Fibroblast of mammary gland (primary cell): ENCODE measurements at regions not wholly inside any gene's neighbourhood (a gene's known extent, or its start where the extent isn't known, plus 50 kb on each side); places are given as distances from the start of the nearest gene placed in this dataset.
A peak's percentile ranks its signal among the peaks of the same experiment; 100 is the strongest.
"Not testable (repeated sequence)": the region's sequence is repeated elsewhere in the genome, so short reads cannot be mapped to it uniquely, and the experiment has no call there.

Experiments used
- DNase-seq: peaks from one replicate; pipeline ENCODE4 v3.0.0-alpha.2; 2010; ENCODE audit warnings: low read depth
- H3K4me3 ChIP-seq: 2 replicates; pipeline ENCODE4 v1.5.1; 2011; ENCODE audit warnings: low read depth, mild to moderate bottlenecking, low read length, moderate library complexity; ENCODE audit not compliant: control insufficient read depth
- TF ChIP-seq, protein P1 (sequence below): conservative IDR thresholded peaks from 2 replicates; pipeline ENCODE4 v1.5.1; 2011; ENCODE audit warnings: low read depth, low read length, inconsistent platforms; ENCODE audit not compliant: control insufficient read depth, insufficient read depth

DNA sequence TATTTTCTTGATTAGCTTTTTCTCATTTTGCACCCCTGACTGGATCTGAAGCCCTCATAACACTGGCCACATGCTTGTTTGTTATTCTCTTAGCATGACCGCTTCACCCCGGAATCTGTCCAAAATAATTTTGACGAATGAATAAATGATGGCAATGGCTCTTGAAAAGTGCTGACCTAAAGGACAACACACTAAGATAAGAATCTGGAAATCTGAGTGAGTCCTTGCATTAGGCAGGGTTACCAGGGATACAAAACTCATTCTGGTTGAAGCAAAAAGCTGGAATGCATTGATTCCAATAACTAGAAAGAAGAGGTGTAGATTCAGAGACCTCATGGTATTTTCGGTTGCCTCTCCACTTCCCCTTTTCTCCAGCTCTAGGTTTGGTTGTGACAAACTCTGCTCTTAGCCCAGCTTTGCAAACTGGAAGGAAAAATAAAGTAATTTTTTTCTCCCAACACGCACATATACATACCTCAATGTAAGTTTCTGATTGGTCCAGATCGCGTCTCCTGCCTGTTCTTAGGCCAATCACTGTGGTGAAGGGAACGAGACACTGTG is 157.4 kb downstream of the SKIDA1 start:
- TF ChIP-seq, protein P1, sequence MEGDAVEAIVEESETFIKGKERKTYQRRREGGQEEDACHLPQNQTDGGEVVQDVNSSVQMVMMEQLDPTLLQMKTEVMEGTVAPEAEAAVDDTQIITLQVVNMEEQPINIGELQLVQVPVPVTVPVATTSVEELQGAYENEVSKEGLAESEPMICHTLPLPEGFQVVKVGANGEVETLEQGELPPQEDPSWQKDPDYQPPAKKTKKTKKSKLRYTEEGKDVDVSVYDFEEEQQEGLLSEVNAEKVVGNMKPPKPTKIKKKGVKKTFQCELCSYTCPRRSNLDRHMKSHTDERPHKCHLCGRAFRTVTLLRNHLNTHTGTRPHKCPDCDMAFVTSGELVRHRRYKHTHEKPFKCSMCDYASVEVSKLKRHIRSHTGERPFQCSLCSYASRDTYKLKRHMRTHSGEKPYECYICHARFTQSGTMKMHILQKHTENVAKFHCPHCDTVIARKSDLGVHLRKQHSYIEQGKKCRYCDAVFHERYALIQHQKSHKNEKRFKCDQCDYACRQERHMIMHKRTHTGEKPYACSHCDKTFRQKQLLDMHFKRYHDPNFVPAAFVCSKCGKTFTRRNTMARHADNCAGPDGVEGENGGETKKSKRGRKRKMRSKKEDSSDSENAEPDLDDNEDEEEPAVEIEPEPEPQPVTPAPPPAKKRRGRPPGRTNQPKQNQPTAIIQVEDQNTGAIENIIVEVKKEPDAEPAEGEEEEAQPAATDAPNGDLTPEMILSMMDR, result no peak
- DNase-seq, result no peak
- H3K4me3 ChIP-seq, result no peak overlapping the region

- not testable (repeated sequence) for H3K4me3 ChIP-seq
- peak; percentile 90 for DNase-seq
These were observed 159.4 kb downstream of the SKIDA1 start for GRCh38 chr10:21366108-21366507.

GRCh38 chr10:21364196-21365114 is 161.0 kb downstream of the SKIDA1 start:
- peak; percentile 70 for DNase-seq
- TF ChIP-seq, protein P1, result no peak
- H3K4me3 ChIP-seq, result no peak overlapping the region

DNA sequence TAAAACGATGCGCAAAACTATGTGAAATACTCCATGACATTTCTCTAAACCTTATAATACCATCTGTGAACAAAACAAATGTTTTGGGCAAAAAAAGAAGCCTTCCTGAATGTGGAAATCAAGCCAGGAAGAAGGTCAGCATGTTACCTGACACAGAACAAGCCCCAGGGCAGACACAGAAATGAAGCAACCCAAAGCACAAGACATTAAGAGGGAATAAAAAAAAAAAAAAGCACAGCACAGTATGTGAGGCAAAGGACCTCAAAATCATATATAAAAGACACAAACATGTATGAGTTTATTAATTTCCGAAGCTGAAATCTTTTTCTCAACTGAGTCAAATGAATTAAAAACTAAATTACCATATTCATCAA is 161.8 kb downstream of the SKIDA1 start:
- TF ChIP-seq, protein P1, result no peak
- H3K4me3 ChIP-seq, result no peak overlapping the region
- no peak for DNase-seq

DNA sequence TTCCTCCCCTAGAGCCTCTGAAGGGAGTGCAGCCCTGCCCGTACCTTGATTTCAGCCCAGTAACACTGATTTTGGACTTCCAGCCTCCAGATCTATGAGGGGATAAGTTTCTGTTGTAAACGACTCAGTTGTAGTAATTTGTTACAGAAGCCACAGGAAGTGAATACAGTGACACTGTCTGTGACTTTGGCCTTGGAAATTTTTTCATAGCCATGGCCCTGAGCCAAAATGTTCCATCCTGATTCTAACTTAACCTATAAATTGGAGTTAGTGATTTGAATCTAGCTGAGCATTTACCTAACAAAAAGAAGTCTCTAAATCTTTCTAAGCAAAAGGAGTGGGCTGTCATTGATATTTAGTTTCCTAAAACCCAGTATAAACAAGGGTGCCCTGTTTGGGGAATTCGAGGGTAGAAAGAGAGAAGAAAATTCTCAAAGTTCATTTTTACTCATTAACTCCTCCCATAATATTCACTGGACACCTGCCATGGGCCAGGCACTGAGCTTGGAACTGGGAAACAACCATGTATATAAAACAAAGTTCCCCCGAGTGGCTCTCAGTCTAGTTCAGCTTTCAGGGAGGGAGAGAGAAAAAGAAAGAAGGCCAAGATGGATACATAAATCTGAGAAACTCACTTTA is 162.3 kb downstream of the SKIDA1 start:
- TF ChIP-seq, protein P1, result no peak
- DNase-seq, result no peak

DNA sequence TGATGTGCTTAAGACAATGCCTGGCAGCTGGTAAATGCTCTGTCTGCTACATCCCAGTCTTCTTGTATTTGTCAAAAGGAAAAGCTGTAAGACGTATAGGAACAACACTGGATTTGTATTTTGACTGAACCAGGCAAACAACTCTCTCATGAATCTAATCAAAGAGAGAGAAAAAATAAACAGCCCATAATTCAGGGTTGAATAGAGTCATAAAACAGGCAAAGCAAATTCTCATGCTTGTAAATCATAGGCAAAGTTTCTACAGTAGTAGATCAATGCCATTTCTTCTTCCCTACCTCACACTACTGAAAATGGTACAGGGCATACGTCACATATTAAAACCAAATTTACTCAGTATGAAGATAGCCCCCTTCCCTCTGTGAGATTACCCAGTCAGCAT is 166.3 kb downstream of the SKIDA1 start:
- no peak overlapping the region for H3K4me3 ChIP-seq
- TF ChIP-seq, protein P1, result no peak
- DNase-seq, result no peak

More for the DNA sequence above, 162.3 kb downstream of the SKIDA1 start:
- no peak overlapping the region for H3K4me3 ChIP-seq

DNA sequence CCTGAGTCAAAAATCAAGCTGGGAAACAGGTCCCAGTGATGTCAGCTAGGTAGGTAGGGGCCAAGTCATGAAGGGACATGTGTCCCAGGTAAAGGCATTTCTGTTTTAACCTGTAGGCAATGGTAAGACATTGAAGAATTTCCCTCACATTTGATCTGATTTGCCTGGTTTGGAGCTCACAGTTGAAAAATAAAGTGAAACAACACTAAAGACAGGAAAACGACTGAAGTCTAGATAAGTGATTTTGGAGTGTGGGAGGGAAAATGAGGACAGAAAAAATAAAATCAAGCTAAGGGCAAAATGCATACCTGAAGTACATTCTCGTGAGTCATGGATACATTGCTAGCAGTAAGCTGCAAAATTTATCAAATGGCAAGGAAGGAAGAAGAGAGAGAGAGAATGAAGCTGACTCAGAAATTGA is 169.9 kb downstream of the SKIDA1 start:
- TF ChIP-seq, protein P1, result no peak
- H3K4me3 ChIP-seq, result no peak overlapping the region
- no peak for DNase-seq
